Ascending aorta (tissue), 2 donors: ENCODE measurements at regions not wholly inside any gene's neighbourhood (a gene's known extent, or its start where the extent isn't known, plus 50 kb on each side); places are given as distances from the start of the nearest gene placed in this dataset.

ENCODE experiments used
- DNase-seq, 2 donors: peaks; one replicate each; pipeline ENCODE4 v3.0.0-alpha.2; 2019; ENCODE audit warnings: low spot score in 2 of 2
- H3K27ac ChIP-seq, 2 donors: fragments of 200-600 bp; sonication (generic); one replicate each; pipeline ENCODE4 v1.5.1; 2016 to 2017; ENCODE audit warnings: mild to moderate bottlenecking in 1 of 2
- H3K27me3 ChIP-seq: fragments of 200-600 bp; sonication (generic); one replicate; pipeline ENCODE4 v1.5.1; 2017
- H3K36me3 ChIP-seq, 2 donors: fragments of 200-600 bp; sonication (generic); one replicate each; pipeline ENCODE4 v1.5.1; 2016
- H3K4me1 ChIP-seq, 2 donors: fragments of 200-600 bp; sonication (generic); one replicate each; pipeline ENCODE4 v1.5.1; 2016 to 2017; ENCODE audit warnings: mild to moderate bottlenecking in 1 of 2
- H3K4me3 ChIP-seq, 2 donors: fragments of 200-600 bp; sonication (generic); one replicate each; pipeline ENCODE4 v1.5.1; 2016 to 2017; ENCODE audit warnings: mild to moderate bottlenecking in 1 of 2
- H3K9me3 ChIP-seq, 2 donors: fragments of 200-600 bp; sonication (generic); one replicate each; pipeline ENCODE4 v1.5.1; 2016
- CTCF ChIP-seq, 3 experiments: fragments of 200-600 bp in 2 of 3; fragments of 450-650 bp in 1 of 3; sonication (generic) in 2 of 3; IDR thresholded peaks; one replicate each; pipeline ENCODE4 v1.5.1; 2016 to 2019; ENCODE audit warnings: antibody characterized with exemption in 3 of 3, mild to moderate bottlenecking in 1 of 3, moderate library complexity in 1 of 3
- intact Hi-C: fragments of 100-400 bp; cut with DNase I; formaldehyde crosslinking; loops from one replicate; pipeline ENCODE4 v1.15.1; 2023

- intact Hi-C loops: no loop called here
- Histone ChIP-seq H3K9me3 (no peaks in the 10 kb centered on the region), H3K27ac (no peak overlapping the region), H3K4me1 (no peaks in the 10 kb centered on the region), H3K4me3 (no peak overlapping the region), H3K36me3 (no peaks in the 10 kb centered on the region), H3K27me3 (no peaks in the 10 kb centered on the region)
- TF ChIP-seq CTCF (IDR thresholded peaks at IDR 0.05): no peak
- DNase-seq: no peak
These were observed 408.3 kb downstream of the CTTN start for GRCh38 chr11:70806461-70807194.

GRCh38 chr11:70807195-70807543, 408.8 kb downstream of the CTTN start:
- intact Hi-C loops: no loop called here

GRCh38 chr11:70808686-70809375, 410.5 kb downstream of the CTTN start:
- no peak overlapping the region for H3K4me3 ChIP-seq
- H3K27me3 ChIP-seq: no peaks in the 10 kb centered on the region
- TF ChIP-seq CTCF (IDR thresholded peaks at IDR 0.05): no peak
- DNase-seq: no peak
- no peaks in the 10 kb centered on the region for H3K36me3 ChIP-seq
- H3K4me1 ChIP-seq: no peaks in the 10 kb centered on the region
- no peaks in the 10 kb centered on the region for H3K9me3 ChIP-seq
- no peak overlapping the region for H3K27ac ChIP-seq
- intact Hi-C loops: no loop called here

More at GRCh38 chr11:70807195-70807543, 408.8 kb downstream of the CTTN start:
- no peak for TF ChIP-seq CTCF (IDR thresholded peaks at IDR 0.05)
- Histone ChIP-seq H3K27ac (no peak overlapping the region), H3K9me3 (no peaks in the 10 kb centered on the region), H3K4me3 (no peak overlapping the region), H3K27me3 (no peaks in the 10 kb centered on the region), H3K4me1 (no peaks in the 10 kb centered on the region), H3K36me3 (no peaks in the 10 kb centered on the region)
- DNase-seq: no peak

- H3K27me3 ChIP-seq: no peaks in the 10 kb centered on the region
- no peak for DNase-seq
- no peaks in the 10 kb centered on the region for H3K9me3 ChIP-seq
- no peaks in the 10 kb centered on the region for H3K4me1 ChIP-seq
- H3K4me3 ChIP-seq: no peak overlapping the region
- intact Hi-C loops: no loop called here
- TF ChIP-seq CTCF (IDR thresholded peaks at IDR 0.05): no peak
- H3K27ac ChIP-seq: no peak overlapping the region
- no peaks in the 10 kb centered on the region for H3K36me3 ChIP-seq
These were observed 411.8 kb downstream of the CTTN start for GRCh38 chr11:70810133-70810532.

GRCh38 chr11:70810681-70811080, 412.4 kb downstream of the CTTN start:
- Histone ChIP-seq H3K4me3 (no peak overlapping the region), H3K9me3 (no peaks in the 10 kb centered on the region), H3K27me3 (no peaks in the 10 kb centered on the region), H3K4me1 (no peaks in the 10 kb centered on the region), H3K27ac (no peak overlapping the region), H3K36me3 (no peaks in the 10 kb centered on the region)
- intact Hi-C loops: no loop called here
- no peak for DNase-seq
- no peak for TF ChIP-seq CTCF (IDR thresholded peaks at IDR 0.05)
